ENCODE measurements at regions not wholly inside any gene's neighbourhood (a gene's known extent, or its start where the extent isn't known, plus 50 kb on each side); places are given as distances from the start of the nearest gene placed in this dataset.

GRCh38 chr2:207475546-207475945 is 54.2 kb upstream of the CREB1 start:
- DNase-seq (ENCODE audit: low read depth, low spot score) = no peak

DNA sequence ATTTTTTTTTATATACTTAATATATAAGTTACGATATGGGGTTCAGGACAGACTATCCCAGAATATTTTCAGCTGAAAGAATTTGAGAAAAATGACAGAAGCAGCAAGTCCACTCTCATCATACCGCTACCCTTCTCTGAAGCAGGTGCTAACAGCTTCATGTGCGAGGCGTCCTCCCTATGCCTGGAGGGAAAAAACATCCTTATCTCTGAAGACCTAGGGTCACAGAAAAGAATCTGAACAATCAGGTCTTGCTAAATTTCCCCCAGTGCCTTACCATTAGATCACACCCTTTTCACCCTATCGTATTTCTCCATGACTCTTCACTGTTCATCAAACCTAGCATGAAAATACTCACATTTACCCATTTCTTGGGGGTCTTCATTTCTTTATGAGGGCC is 51.9 kb upstream of the CREB1 start:
- no peak for DNase-seq (ENCODE audit: low read depth, low spot score)

- no peak for DNase-seq (ENCODE audit: low read depth, low spot score)
These were observed 51.2 kb upstream of the CREB1 start for GRCh38 chr2:207478572-207478971.

GRCh38 chr2:207479198-207479785 is 50.5 kb upstream of the CREB1 start:
- DNase-seq (ENCODE audit: low read depth, low spot score) = no peak

All from pulmonary artery endothelial cell (primary cell).